ENCODE measurements at regions not wholly inside any gene's neighbourhood (a gene's known extent, or its start where the extent isn't known, plus 50 kb on each side); places are given as distances from the start of the nearest gene placed in this dataset.

DNA sequence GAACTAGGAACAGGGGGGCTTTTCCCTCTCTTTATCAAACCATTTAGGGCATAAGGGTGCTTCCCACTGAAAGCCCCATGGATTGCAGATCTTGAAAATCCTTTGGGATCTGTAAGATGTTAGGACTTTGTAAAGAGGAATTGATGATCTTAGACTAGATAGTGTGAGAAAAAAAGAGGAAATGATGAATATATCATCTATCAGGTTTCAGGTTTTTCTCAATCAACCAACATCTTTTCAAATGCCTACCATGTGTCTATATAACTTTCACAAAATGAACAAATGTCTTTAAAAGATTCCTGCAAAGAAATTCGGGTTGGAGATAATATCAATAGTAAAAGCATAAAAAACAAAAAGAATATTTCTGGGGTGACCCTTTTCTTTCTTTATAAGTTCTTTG lies 50.1 kb downstream of the KCNC4 start:
- Mint-ChIP-seq H3K4me3 (no peak overlapping the region), H3K36me3 (no peaks in the 10 kb centered on the region), H3K4me1 (peaks cover 0 to 7% (median 1%) of the 10 kb centered on the region in 4 donors), H3K9me3 (no peaks in the 10 kb centered on the region), H3K27me3 (peaks cover 24% of the 10 kb centered on the region), H3K27ac (no peak overlapping the region)
- Histone ChIP-seq H3K9me3 (ENCODE audit: control insufficient read depth in 2 of 2, low read length in 2 of 2) (no peaks in the 10 kb centered on the region), H3K27ac (ENCODE audit: insufficient read depth, low read length, poor library complexity, severe bottlenecking) (no peak overlapping the region), H3K27me3 (ENCODE audit: control insufficient read depth, insufficient read depth, low read length) (no peaks in the 10 kb centered on the region), H3K4me1 (ENCODE audit: control insufficient read depth, insufficient read depth, low read length, poor library complexity, severe bottlenecking) (peaks cover 2% of the 10 kb centered on the region), H3K4me3 (ENCODE audit: low read depth, low read length) (no peak overlapping the region), H3K36me3 (ENCODE audit: control insufficient read depth, insufficient read depth, low read length) (no peaks in the 10 kb centered on the region)
- DNase-seq (no peak), ATAC-seq (ENCODE audit: low read depth in 2 of 2) (no peak)

- H3K27ac Mint-ChIP-seq: no peak overlapping the region
- no peaks in the 10 kb centered on the region for H3K9me3 Mint-ChIP-seq
- H3K4me3 Mint-ChIP-seq: no peak overlapping the region
- no peak overlapping the region for H3K27ac ChIP-seq (ENCODE audit: insufficient read depth, low read length, poor library complexity, severe bottlenecking)
- peaks cover 30% of the 10 kb centered on the region for H3K27me3 Mint-ChIP-seq
- no peaks in the 10 kb centered on the region for H3K36me3 Mint-ChIP-seq
- H3K4me1 Mint-ChIP-seq: no peaks in the 10 kb centered on the region
- no peaks in the 10 kb centered on the region for H3K27me3 ChIP-seq (ENCODE audit: control insufficient read depth, insufficient read depth, low read length)
- H3K4me3 ChIP-seq (ENCODE audit: low read depth, low read length): no peak overlapping the region
- no peak for DNase-seq
- no peaks in the 10 kb centered on the region for H3K36me3 ChIP-seq (ENCODE audit: control insufficient read depth, insufficient read depth, low read length)
- H3K9me3 ChIP-seq (ENCODE audit: control insufficient read depth in 2 of 2, low read length in 2 of 2): no peaks in the 10 kb centered on the region
- H3K4me1 ChIP-seq (ENCODE audit: control insufficient read depth, insufficient read depth, low read length, poor library complexity, severe bottlenecking): no peaks in the 10 kb centered on the region
- ATAC-seq (ENCODE audit: low read depth in 2 of 2): no peak
Measured at GRCh38 chr1:110262296-110262695, 52.2 kb downstream of the KCNC4 start.

DNA sequence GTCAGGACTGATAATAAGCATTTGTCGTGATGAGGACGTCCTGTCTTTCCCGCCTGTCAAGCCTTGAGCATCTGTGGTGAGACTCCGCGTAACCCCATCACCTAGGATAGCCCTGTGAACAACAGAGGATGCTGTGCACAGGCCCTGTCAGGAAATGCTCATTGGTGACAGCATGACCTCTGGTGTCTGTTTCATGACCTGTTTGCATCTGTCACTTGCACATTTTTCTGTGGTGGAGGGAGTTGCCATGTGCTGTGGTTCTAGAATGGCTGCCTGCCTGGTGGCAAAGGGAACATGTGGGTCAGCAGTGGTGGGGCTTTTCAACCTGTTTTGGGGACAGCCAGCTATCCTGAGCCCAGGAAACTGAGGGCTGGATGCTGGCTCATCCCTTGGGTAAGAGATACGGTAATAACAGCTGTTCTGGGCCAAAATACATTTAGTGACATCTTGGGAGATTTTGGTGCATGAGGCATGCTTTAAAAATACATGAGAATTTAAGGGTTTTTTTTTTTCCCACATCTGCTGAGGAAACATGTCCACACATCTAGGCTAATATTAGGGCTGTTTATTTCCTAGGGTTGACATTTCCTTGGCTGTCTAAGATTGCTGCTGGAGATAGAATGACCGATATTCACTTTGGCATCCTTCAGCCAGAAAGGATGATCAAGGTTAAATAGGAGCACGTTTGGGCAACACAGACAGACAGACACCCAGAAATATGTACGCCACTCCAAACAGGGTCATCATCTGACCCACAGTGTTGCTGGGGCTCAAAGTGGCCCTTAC lies 52.9 kb downstream of the KCNC4 start:
- no peaks in the 10 kb centered on the region for H3K36me3 ChIP-seq (ENCODE audit: control insufficient read depth, insufficient read depth, low read length)
- H3K27me3 ChIP-seq (ENCODE audit: control insufficient read depth, insufficient read depth, low read length): no peaks in the 10 kb centered on the region
- no peak overlapping the region for H3K4me3 ChIP-seq (ENCODE audit: low read depth, low read length)
- H3K4me1 Mint-ChIP-seq: no peaks in the 10 kb centered on the region
- no peaks in the 10 kb centered on the region for H3K9me3 Mint-ChIP-seq
- H3K27ac ChIP-seq (ENCODE audit: insufficient read depth, low read length, poor library complexity, severe bottlenecking): no peak overlapping the region
- H3K9me3 ChIP-seq (ENCODE audit: control insufficient read depth in 2 of 2, low read length in 2 of 2): no peaks in the 10 kb centered on the region
- DNase-seq (peak in 1 of 3 donors; percentile 21), ATAC-seq (ENCODE audit: low read depth in 2 of 2) (peak in 1 of 2 donors; percentile 28)
- no peaks in the 10 kb centered on the region for H3K4me1 ChIP-seq (ENCODE audit: control insufficient read depth, insufficient read depth, low read length, poor library complexity, severe bottlenecking)
- peaks cover 30% of the 10 kb centered on the region for H3K27me3 Mint-ChIP-seq
- no peak overlapping the region for H3K27ac Mint-ChIP-seq
- no peak overlapping the region for H3K4me3 Mint-ChIP-seq
- no peaks in the 10 kb centered on the region for H3K36me3 Mint-ChIP-seq

DNA sequence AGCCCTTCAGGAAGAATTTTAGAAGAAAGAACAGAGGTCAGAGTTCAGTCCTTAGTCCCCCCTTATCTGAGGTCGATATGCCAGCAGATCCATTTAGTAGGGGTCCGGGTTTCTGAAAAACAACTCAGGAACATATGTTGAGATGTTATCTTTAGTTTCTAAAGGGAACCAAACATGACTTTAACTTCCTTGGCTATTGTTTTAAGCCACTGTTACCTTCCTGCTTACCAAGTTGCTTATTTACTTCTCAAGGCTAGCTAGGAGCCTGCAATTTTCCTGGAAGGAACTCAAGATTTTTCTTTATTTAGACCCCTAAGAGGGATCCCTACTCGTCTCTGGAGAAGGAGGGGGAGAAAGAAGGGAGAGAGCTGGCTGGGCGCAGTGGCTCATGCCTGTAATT lies 54.3 kb downstream of the KCNC4 start:
- Histone ChIP-seq H3K9me3 (ENCODE audit: control insufficient read depth in 2 of 2, low read length in 2 of 2) (no peaks in the 10 kb centered on the region), H3K27me3 (ENCODE audit: control insufficient read depth, insufficient read depth, low read length) (no peaks in the 10 kb centered on the region), H3K4me1 (ENCODE audit: control insufficient read depth, insufficient read depth, low read length, poor library complexity, severe bottlenecking) (no peaks in the 10 kb centered on the region), H3K27ac (ENCODE audit: insufficient read depth, low read length, poor library complexity, severe bottlenecking) (no peak overlapping the region), H3K4me3 (ENCODE audit: low read depth, low read length) (no peak overlapping the region), H3K36me3 (ENCODE audit: control insufficient read depth, insufficient read depth, low read length) (no peaks in the 10 kb centered on the region)
- H3K4me1 Mint-ChIP-seq: no peaks in the 10 kb centered on the region
- H3K36me3 Mint-ChIP-seq: no peaks in the 10 kb centered on the region
- peaks cover 30% of the 10 kb centered on the region for H3K27me3 Mint-ChIP-seq
- DNase-seq: no peak
- no peak for ATAC-seq (ENCODE audit: low read depth in 2 of 2)
- H3K4me3 Mint-ChIP-seq: no peak overlapping the region
- H3K27ac Mint-ChIP-seq: no peak overlapping the region
- H3K9me3 Mint-ChIP-seq: no peaks in the 10 kb centered on the region

DNA sequence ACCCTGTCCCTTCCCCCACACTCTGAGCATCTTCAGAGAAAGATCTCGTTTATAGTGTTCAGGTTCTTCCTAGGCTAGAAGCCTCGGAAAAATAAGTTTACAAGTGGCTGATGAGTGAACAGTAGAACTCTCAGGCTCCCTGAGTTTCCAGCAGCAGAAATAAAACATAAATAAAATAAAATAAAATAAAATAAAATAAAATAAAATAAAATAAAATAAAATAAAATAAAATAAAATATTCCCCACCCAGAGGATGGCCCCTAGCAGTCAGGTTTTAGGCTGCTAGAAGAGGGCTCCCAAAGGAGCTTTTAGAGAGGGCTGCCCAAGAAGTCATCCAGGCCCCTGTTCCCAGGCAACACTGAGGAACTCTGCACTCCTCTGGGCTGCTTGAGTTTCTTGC lies 55.1 kb downstream of the KCNC4 start:
- no peak overlapping the region for H3K27ac Mint-ChIP-seq
- Histone ChIP-seq H3K36me3 (ENCODE audit: control insufficient read depth, insufficient read depth, low read length) (no peaks in the 10 kb centered on the region), H3K27ac (ENCODE audit: insufficient read depth, low read length, poor library complexity, severe bottlenecking) (no peak overlapping the region), H3K9me3 (ENCODE audit: control insufficient read depth in 2 of 2, low read length in 2 of 2) (no peaks in the 10 kb centered on the region), H3K4me3 (ENCODE audit: low read depth, low read length) (no peak overlapping the region), H3K27me3 (ENCODE audit: control insufficient read depth, insufficient read depth, low read length) (no peaks in the 10 kb centered on the region), H3K4me1 (ENCODE audit: control insufficient read depth, insufficient read depth, low read length, poor library complexity, severe bottlenecking) (no peaks in the 10 kb centered on the region)
- peaks cover 32% of the 10 kb centered on the region for H3K27me3 Mint-ChIP-seq
- ATAC-seq (ENCODE audit: low read depth in 2 of 2) (no peak), DNase-seq (no peak)
- H3K4me3 Mint-ChIP-seq: no peak overlapping the region
- H3K9me3 Mint-ChIP-seq: no peaks in the 10 kb centered on the region
- no peaks in the 10 kb centered on the region for H3K36me3 Mint-ChIP-seq
- no peaks in the 10 kb centered on the region for H3K4me1 Mint-ChIP-seq

DNA sequence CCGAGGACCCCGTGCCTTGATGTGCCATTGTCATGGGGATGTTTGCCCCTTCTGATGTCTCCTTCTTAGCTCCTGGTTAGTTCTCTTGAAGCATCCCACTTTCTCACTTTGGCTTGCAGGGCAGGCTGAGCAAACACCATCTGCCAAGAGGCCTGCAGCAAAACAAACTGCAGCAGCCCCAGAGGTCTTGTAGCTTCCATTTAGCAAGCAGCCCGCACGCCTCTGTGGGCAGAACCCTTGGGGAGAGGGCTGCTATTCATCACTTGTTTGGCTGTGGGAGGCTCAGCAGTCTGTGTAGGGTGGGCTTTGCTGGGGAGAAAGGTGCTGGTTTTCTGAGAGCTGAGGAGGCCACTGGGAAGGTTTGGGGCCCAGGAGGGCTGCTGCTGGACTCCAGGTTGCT lies 56.7 kb downstream of the KCNC4 start:
- Histone ChIP-seq H3K4me1 (ENCODE audit: control insufficient read depth, insufficient read depth, low read length, poor library complexity, severe bottlenecking) (no peaks in the 10 kb centered on the region), H3K27ac (ENCODE audit: insufficient read depth, low read length, poor library complexity, severe bottlenecking) (no peak overlapping the region), H3K9me3 (ENCODE audit: control insufficient read depth in 2 of 2, low read length in 2 of 2) (no peaks in the 10 kb centered on the region), H3K27me3 (ENCODE audit: control insufficient read depth, insufficient read depth, low read length) (no peaks in the 10 kb centered on the region), H3K36me3 (ENCODE audit: control insufficient read depth, insufficient read depth, low read length) (no peaks in the 10 kb centered on the region), H3K4me3 (ENCODE audit: low read depth, low read length) (no peak overlapping the region)
- ATAC-seq (ENCODE audit: low read depth in 2 of 2) (no peak), DNase-seq (no peak)
- Mint-ChIP-seq H3K4me3 (no peak overlapping the region), H3K9me3 (no peaks in the 10 kb centered on the region), H3K36me3 (no peaks in the 10 kb centered on the region), H3K27ac (no peak overlapping the region), H3K4me1 (no peaks in the 10 kb centered on the region), H3K27me3 (peaks cover 25% of the 10 kb centered on the region)

DNA sequence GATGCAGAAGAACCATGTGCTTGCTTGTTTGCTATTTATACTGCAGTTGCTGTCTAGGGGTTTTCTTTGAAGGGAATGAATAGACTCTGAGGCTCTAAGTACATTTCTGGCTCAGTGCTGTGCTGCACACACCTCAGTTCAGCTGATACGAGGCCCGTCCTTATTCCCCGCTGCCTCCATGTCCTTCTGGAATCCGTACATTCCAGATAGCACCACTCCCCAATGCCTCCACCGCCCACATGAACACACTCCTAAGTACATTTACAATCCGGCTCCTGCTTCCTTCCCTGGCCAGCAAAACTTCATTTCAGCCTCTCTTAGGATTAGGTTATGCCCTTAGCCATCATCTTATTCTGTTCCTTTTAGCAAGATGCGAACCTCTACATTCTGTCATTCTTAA lies 57.1 kb downstream of the KCNC4 start:
- Histone ChIP-seq H3K36me3 (ENCODE audit: control insufficient read depth, insufficient read depth, low read length) (no peaks in the 10 kb centered on the region), H3K4me1 (ENCODE audit: control insufficient read depth, insufficient read depth, low read length, poor library complexity, severe bottlenecking) (no peaks in the 10 kb centered on the region), H3K4me3 (ENCODE audit: low read depth, low read length) (no peak overlapping the region), H3K27ac (ENCODE audit: insufficient read depth, low read length, poor library complexity, severe bottlenecking) (no peak overlapping the region), H3K9me3 (ENCODE audit: control insufficient read depth in 2 of 2, low read length in 2 of 2) (no peaks in the 10 kb centered on the region), H3K27me3 (ENCODE audit: control insufficient read depth, insufficient read depth, low read length) (peaks cover 2% of the 10 kb centered on the region)
- no peak overlapping the region for H3K27ac Mint-ChIP-seq
- ATAC-seq (ENCODE audit: low read depth in 2 of 2): no peak
- no peak for DNase-seq
- peaks cover 28% of the 10 kb centered on the region for H3K27me3 Mint-ChIP-seq
- H3K4me1 Mint-ChIP-seq: no peaks in the 10 kb centered on the region
- H3K4me3 Mint-ChIP-seq: no peak overlapping the region
- H3K9me3 Mint-ChIP-seq: no peaks in the 10 kb centered on the region
- no peaks in the 10 kb centered on the region for H3K36me3 Mint-ChIP-seq

- peaks cover 23% of the 10 kb centered on the region for H3K27me3 Mint-ChIP-seq
- Histone ChIP-seq H3K4me1 (ENCODE audit: control insufficient read depth, insufficient read depth, low read length, poor library complexity, severe bottlenecking) (no peaks in the 10 kb centered on the region), H3K9me3 (ENCODE audit: control insufficient read depth in 2 of 2, low read length in 2 of 2) (no peaks in the 10 kb centered on the region), H3K27me3 (ENCODE audit: control insufficient read depth, insufficient read depth, low read length) (peaks cover 11% of the 10 kb centered on the region), H3K36me3 (ENCODE audit: control insufficient read depth, insufficient read depth, low read length) (no peaks in the 10 kb centered on the region), H3K4me3 (ENCODE audit: low read depth, low read length) (no peak overlapping the region), H3K27ac (ENCODE audit: insufficient read depth, low read length, poor library complexity, severe bottlenecking) (no peak overlapping the region)
- H3K27ac Mint-ChIP-seq: peak overlapping the region in 1 of 3 donors; percentile 76
- DNase-seq: no peak
- no peaks in the 10 kb centered on the region for H3K9me3 Mint-ChIP-seq
- no peak overlapping the region for H3K4me3 Mint-ChIP-seq
- ATAC-seq (ENCODE audit: low read depth in 2 of 2): no peak
- no peaks in the 10 kb centered on the region for H3K36me3 Mint-ChIP-seq
- no peaks in the 10 kb centered on the region for H3K4me1 Mint-ChIP-seq
Measured at GRCh38 chr1:110272045-110272444, 61.9 kb downstream of the KCNC4 start.
